ENCODE measurements at regions not wholly inside any gene's neighbourhood (a gene's known extent, or its start where the extent isn't known, plus 50 kb on each side); places are given as distances from the start of the nearest gene placed in this dataset.

DNA sequence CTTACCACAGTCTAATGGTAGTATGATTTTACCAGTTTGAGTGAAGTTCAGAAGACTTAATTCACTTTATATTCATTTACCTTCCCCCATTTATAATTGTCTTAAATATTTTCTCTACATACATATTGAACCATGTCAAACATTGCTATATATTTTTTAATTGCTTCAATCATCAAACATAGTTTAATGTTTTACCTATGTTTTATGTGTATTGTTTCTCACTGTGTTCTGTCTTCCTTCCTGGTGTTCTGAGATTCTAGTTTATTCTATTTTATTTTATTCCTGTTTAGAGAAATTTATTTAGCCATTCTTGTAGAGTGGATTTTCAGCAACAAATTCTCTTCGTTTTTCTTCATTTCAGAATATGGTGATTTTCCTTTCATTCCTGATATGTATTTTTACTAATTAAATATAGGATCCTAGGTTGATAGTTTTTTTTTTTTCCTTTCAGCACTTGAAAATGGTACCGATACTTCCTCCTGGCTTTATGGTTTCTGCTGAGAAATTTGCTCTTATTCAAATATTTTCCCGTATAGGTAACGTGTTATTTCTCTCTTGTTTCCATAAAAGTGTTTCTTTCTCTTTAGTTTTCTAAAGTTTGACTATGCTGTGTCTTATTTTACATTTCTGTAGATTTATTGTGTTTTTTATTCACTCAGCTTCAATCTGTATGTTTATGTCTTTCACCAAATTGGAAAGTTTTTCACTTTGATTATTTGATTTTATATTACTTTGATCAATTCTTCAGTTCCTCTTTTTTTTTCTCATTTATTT lies 201.8 kb upstream of the AGR3 start:
- no peaks in the 10 kb centered on the region for H3K27me3 Mint-ChIP-seq
- H3K9me3 Mint-ChIP-seq = no peaks in the 10 kb centered on the region
- H3K4me3 Mint-ChIP-seq = no peak overlapping the region
- ChIA-PET CTCF (no interaction called here), POLR2A (no interaction called here)
- DNase-seq (no peak), ATAC-seq (ENCODE audit: poor library complexity) (no peak)
- Histone ChIP-seq H3K4me3 (ENCODE audit: low read length) (no peak overlapping the region), H3K4me1 (ENCODE audit: insufficient read depth, low read length) (no peaks in the 10 kb centered on the region), H3K9me3 (ENCODE audit: control insufficient read depth in 1 of 2, insufficient read depth in 1 of 2, low read length in 2 of 2) (no peaks in the 10 kb centered on the region), H3K36me3 (ENCODE audit: insufficient read depth, low read length) (no peaks in the 10 kb centered on the region), H3K27ac (ENCODE audit: low read depth in 1 of 2, low read length in 2 of 2) (no peak overlapping the region), H3K27me3 (ENCODE audit: control insufficient read depth in 1 of 2, insufficient read depth in 2 of 2, low read length in 2 of 2) (no peaks in the 10 kb centered on the region)
- no peaks in the 10 kb centered on the region for H3K36me3 Mint-ChIP-seq (ENCODE audit: low read depth)
- no peaks in the 10 kb centered on the region for H3K4me1 Mint-ChIP-seq (ENCODE audit: low read depth)
- intact Hi-C loops (cut with DNase I, micrococcal nuclease) = no loop called here
- no peak overlapping the region for H3K27ac Mint-ChIP-seq
- TF ChIP-seq, protein P1, sequence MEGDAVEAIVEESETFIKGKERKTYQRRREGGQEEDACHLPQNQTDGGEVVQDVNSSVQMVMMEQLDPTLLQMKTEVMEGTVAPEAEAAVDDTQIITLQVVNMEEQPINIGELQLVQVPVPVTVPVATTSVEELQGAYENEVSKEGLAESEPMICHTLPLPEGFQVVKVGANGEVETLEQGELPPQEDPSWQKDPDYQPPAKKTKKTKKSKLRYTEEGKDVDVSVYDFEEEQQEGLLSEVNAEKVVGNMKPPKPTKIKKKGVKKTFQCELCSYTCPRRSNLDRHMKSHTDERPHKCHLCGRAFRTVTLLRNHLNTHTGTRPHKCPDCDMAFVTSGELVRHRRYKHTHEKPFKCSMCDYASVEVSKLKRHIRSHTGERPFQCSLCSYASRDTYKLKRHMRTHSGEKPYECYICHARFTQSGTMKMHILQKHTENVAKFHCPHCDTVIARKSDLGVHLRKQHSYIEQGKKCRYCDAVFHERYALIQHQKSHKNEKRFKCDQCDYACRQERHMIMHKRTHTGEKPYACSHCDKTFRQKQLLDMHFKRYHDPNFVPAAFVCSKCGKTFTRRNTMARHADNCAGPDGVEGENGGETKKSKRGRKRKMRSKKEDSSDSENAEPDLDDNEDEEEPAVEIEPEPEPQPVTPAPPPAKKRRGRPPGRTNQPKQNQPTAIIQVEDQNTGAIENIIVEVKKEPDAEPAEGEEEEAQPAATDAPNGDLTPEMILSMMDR (IDR thresholded peaks at IDR 0.05) = no peak

DNA sequence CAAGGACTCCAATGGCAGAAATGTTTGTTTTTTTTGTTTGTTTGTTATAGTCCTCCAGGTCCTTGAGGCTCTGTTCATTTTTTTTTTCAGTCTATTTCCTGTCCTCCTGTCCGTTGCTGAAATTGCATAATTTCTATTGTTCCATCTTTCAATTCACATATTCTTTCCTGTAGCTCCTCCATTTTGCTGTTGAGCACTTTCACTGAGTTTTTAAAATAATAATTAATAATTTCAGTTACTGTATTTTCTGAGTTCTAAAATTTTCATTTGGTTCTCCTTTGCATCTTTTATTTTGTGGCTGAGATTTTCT lies 202.3 kb upstream of the AGR3 start:
- no peak for ATAC-seq (ENCODE audit: poor library complexity)
- Mint-ChIP-seq H3K27ac (no peak overlapping the region), H3K27me3 (no peaks in the 10 kb centered on the region), H3K9me3 (no peaks in the 10 kb centered on the region), H3K4me1 (ENCODE audit: low read depth) (no peaks in the 10 kb centered on the region), H3K36me3 (ENCODE audit: low read depth) (no peaks in the 10 kb centered on the region), H3K4me3 (no peak overlapping the region)
- ChIA-PET CTCF (interaction anchor here (0.6 kb wide), 1 partner anchor 217 kb away, joined by 3 read pairs; no protein-coding TSS in a partner anchor), POLR2A (no interaction called here)
- intact Hi-C loops (cut with DNase I, micrococcal nuclease) = no loop called here
- TF ChIP-seq, protein P1 (IDR thresholded peaks at IDR 0.05) = no peak
- Histone ChIP-seq H3K9me3 (ENCODE audit: control insufficient read depth in 1 of 2, insufficient read depth in 1 of 2, low read length in 2 of 2) (no peaks in the 10 kb centered on the region), H3K36me3 (ENCODE audit: insufficient read depth, low read length) (no peaks in the 10 kb centered on the region), H3K4me1 (ENCODE audit: insufficient read depth, low read length) (no peaks in the 10 kb centered on the region), H3K4me3 (ENCODE audit: low read length) (no peak overlapping the region), H3K27ac (ENCODE audit: low read depth in 1 of 2, low read length in 2 of 2) (no peak overlapping the region), H3K27me3 (ENCODE audit: control insufficient read depth in 1 of 2, insufficient read depth in 2 of 2, low read length in 2 of 2) (no peaks in the 10 kb centered on the region)
- DNase-seq = no peak

DNA sequence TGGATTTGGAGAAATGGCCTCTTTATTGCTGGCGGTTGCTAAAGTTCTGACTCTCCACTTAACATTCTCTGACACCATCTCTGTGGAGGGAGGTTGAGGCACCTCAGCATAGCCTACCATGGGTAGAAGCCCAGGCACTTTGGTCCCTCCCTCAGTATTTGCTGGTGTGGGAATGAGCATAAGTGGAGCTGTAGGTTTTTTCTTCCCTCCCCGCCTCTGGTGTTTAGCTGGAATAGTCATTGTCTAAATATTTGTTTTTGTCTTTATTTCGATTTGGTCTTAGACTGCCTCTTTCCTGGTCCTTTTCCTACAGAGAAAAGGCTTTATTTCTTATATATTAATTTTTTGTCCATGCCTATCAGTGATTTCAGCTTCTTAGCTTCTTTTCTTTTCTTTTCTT lies 203.4 kb upstream of the AGR3 start:
- no peak overlapping the region for H3K4me3 Mint-ChIP-seq
- Histone ChIP-seq H3K9me3 (ENCODE audit: control insufficient read depth in 1 of 2, insufficient read depth in 1 of 2, low read length in 2 of 2) (no peaks in the 10 kb centered on the region), H3K36me3 (ENCODE audit: insufficient read depth, low read length) (no peaks in the 10 kb centered on the region), H3K27ac (ENCODE audit: low read depth in 1 of 2, low read length in 2 of 2) (no peak overlapping the region), H3K4me3 (ENCODE audit: low read length) (no peak overlapping the region), H3K4me1 (ENCODE audit: insufficient read depth, low read length) (no peaks in the 10 kb centered on the region), H3K27me3 (ENCODE audit: control insufficient read depth in 1 of 2, insufficient read depth in 2 of 2, low read length in 2 of 2) (no peaks in the 10 kb centered on the region)
- CTCF ChIA-PET = no interaction called here
- no peak for ATAC-seq (ENCODE audit: poor library complexity)
- no peaks in the 10 kb centered on the region for H3K4me1 Mint-ChIP-seq (ENCODE audit: low read depth)
- TF ChIP-seq, protein P1 (IDR thresholded peaks at IDR 0.05) = no peak
- no peaks in the 10 kb centered on the region for H3K36me3 Mint-ChIP-seq (ENCODE audit: low read depth)
- H3K9me3 Mint-ChIP-seq = no peaks in the 10 kb centered on the region
- POLR2A ChIA-PET = no interaction called here
- no peak for DNase-seq
- intact Hi-C loops (cut with DNase I, micrococcal nuclease) = no loop called here
- no peak overlapping the region for H3K27ac Mint-ChIP-seq
- no peaks in the 10 kb centered on the region for H3K27me3 Mint-ChIP-seq

Data from CD4-positive, alpha-beta T cell (primary cell).